Stomach (tissue), 8 donors: ENCODE measurements at regions not wholly inside any gene's neighbourhood (a gene's known extent, or its start where the extent isn't known, plus 50 kb on each side); places are given as distances from the start of the nearest gene placed in this dataset.
A peak's percentile ranks its signal among the peaks of the same experiment; 100 is the strongest.

Experiments used
- DNase-seq, 2 donors: peaks; one replicate each; pipeline versions ENCODE4 v3.0.0 to v3.0.0-alpha.2; 2013 to 2019
- H3K27ac ChIP-seq, 5 donors: fragments of 200-600 bp in 4 of 5; sonication (generic) in 4 of 5; one replicate each; pipeline ENCODE4 v1.5.1; 2013 to 2019; ENCODE audit warnings: mild to moderate bottlenecking in 1 of 5, moderate library complexity in 1 of 5
- H3K27me3 ChIP-seq, 3 donors: fragments of 200-600 bp; sonication (generic); one replicate each; pipeline ENCODE4 v1.5.1; 2017 to 2019; ENCODE audit warnings: mixed run types in 1 of 3
- H3K36me3 ChIP-seq, 4 donors: fragments of 200-600 bp; sonication (generic); 1 replicate in 3 of 4; 2 replicates in 1 of 4; pipeline ENCODE4 v1.5.1; 2016 to 2019
- H3K4me1 ChIP-seq, 4 donors: fragments of 200-600 bp; sonication (generic); one replicate each; pipeline ENCODE4 v1.5.1; 2016 to 2019
- H3K4me3 ChIP-seq, 4 donors: fragments of 200-600 bp; sonication (generic) in 3 of 4; one replicate each; pipeline ENCODE4 v1.5.1; 2016 to 2019; ENCODE audit warnings: mild to moderate bottlenecking in 1 of 4
- H3K9me3 ChIP-seq, 4 donors: fragments of 200-600 bp; sonication (generic); one replicate each; pipeline ENCODE4 v1.5.1; 2016 to 2019
- EP300 ChIP-seq: sonication (generic); formaldehyde crosslinking; IDR thresholded peaks from one replicate; pipeline ENCODE4 v1.6.1; 2017; ENCODE audit warnings: antibody characterized with exemption
- POLR2A ChIP-seq, 4 donors: fragments of 450-650 bp; IDR thresholded peaks; one replicate each; pipeline ENCODE4 v1.6.1; 2016; ENCODE audit warnings: antibody characterized with exemption in 4 of 4, control low read depth in 2 of 4, mild to moderate bottlenecking in 1 of 4, moderate library complexity in 1 of 4
- POLR2AphosphoS5 ChIP-seq, 3 donors: sonication (generic); formaldehyde crosslinking; IDR thresholded peaks; one replicate each; pipeline ENCODE4 v1.6.1; 2016; ENCODE audit warnings: antibody characterized with exemption in 3 of 3
- WGBS, 5 donors: extraction: QIAGEN DNeasy Blood & Tissue Kit in 3 of 5; methylation state at CpG; one replicate each; pipeline versions ENCODE4 v1.1.5 to v1.1.7; 2013 to 2018; 5-methylcytosine and 5-hydroxymethylcytosine counted together
- intact Hi-C: fragments of 100-400 bp; cut with DNase I; formaldehyde crosslinking; loops from one replicate; pipeline ENCODE4 v1.15.1; 2023; ENCODE audit warnings: low total_unique reads
- TF ChIP-seq, protein P1 (sequence below), 7 experiments: fragments of 450-650 bp in 4 of 7; fragments of 200-600 bp in 3 of 7; sonication (generic) in 3 of 7; IDR thresholded peaks; one replicate each; pipeline ENCODE4 v1.5.1; 2016 to 2019; ENCODE audit warnings: antibody characterized with exemption in 7 of 7, control low read depth in 2 of 7, mild to moderate bottlenecking in 1 of 7
- donor health status: healthy with polysubstance abuse.
- donor health status: Bipolar disorder and iron deficiency.
- donor health status: healthy.

GRCh38 chr10:130340816-130341215 lies 204.6 kb downstream of the GLRX3 start:
- WGBS, 5 donors: 47 to 55% (median 53%) methylated on average over 5 of the region's 5 CpGs
- Histone ChIP-seq H3K27me3 (peaks cover 0 to 13% (median 0%) of the 10 kb centered on the region in 3 donors), H3K36me3 (no peaks in the 10 kb centered on the region), H3K27ac (no peak overlapping the region), H3K4me3 (no peak overlapping the region), H3K4me1 (no peaks in the 10 kb centered on the region), H3K9me3 (no peaks in the 10 kb centered on the region)
- intact Hi-C loops: no loop called here
- no peak for TF ChIP-seq POLR2AphosphoS5 (IDR thresholded peaks at IDR 0.05)
- no peak for TF ChIP-seq POLR2A (IDR thresholded peaks at IDR 0.05)
- TF ChIP-seq, protein P1, sequence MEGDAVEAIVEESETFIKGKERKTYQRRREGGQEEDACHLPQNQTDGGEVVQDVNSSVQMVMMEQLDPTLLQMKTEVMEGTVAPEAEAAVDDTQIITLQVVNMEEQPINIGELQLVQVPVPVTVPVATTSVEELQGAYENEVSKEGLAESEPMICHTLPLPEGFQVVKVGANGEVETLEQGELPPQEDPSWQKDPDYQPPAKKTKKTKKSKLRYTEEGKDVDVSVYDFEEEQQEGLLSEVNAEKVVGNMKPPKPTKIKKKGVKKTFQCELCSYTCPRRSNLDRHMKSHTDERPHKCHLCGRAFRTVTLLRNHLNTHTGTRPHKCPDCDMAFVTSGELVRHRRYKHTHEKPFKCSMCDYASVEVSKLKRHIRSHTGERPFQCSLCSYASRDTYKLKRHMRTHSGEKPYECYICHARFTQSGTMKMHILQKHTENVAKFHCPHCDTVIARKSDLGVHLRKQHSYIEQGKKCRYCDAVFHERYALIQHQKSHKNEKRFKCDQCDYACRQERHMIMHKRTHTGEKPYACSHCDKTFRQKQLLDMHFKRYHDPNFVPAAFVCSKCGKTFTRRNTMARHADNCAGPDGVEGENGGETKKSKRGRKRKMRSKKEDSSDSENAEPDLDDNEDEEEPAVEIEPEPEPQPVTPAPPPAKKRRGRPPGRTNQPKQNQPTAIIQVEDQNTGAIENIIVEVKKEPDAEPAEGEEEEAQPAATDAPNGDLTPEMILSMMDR (IDR thresholded peaks at IDR 0.05): no peak
- DNase-seq: no peak

DNA sequence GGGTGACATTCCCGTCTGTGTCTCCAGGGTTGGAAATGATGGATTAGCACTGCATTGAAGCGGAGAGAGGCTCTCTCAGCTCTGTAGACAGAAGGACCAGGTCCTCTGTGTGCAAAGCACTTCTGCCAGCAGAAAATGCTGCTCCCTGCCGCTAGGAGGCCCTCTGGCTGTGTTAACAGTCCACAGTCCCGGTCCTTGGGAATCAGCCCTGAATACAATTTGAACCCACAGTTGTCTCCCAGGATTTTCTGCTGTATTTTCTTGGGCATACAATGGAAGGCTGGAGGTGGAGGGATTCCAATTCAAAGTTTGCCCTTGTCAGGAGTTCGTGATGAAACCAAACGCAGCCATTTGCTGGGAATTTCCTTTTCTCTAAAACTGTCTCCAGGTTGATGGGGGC lies 205.2 kb downstream of the GLRX3 start:
- WGBS, 5 donors: 17 to 24% (median 20%) methylated on average over 6 of the region's 6 CpGs

GRCh38 chr10:130345728-130346127 lies 209.5 kb downstream of the GLRX3 start:
- intact Hi-C loops: no loop called here
- 11 to 20% (median 13%) methylated on average over 1 of the region's 1 CpG for WGBS, 5 donors
- peaks cover 0 to 4% (median 0%) of the 10 kb centered on the region in 3 donors for H3K27me3 ChIP-seq
- no peak overlapping the region for H3K27ac ChIP-seq
- no peak overlapping the region for H3K4me3 ChIP-seq
- no peaks in the 10 kb centered on the region for H3K4me1 ChIP-seq
- DNase-seq: no peak
- peaks cover 0 to 14% (median 7%) of the 10 kb centered on the region in 4 donors for H3K9me3 ChIP-seq
- no peaks in the 10 kb centered on the region for H3K36me3 ChIP-seq
- no peak for TF ChIP-seq POLR2AphosphoS5 (IDR thresholded peaks at IDR 0.05)
- TF ChIP-seq, protein P1 (IDR thresholded peaks at IDR 0.05): no peak
- TF ChIP-seq EP300: no peak
- no peak for TF ChIP-seq POLR2A (IDR thresholded peaks at IDR 0.05)

More for the DNA sequence above, 205.2 kb downstream of the GLRX3 start:
- TF ChIP-seq, protein P1 (IDR thresholded peaks at IDR 0.05): no peak
- no peak for TF ChIP-seq POLR2AphosphoS5 (IDR thresholded peaks at IDR 0.05)
- no peak for TF ChIP-seq EP300
- TF ChIP-seq POLR2A (IDR thresholded peaks at IDR 0.05): no peak
- Histone ChIP-seq H3K27me3 (peaks cover 0 to 13% (median 0%) of the 10 kb centered on the region in 3 donors), H3K4me3 (no peak overlapping the region), H3K36me3 (no peaks in the 10 kb centered on the region), H3K9me3 (no peaks in the 10 kb centered on the region), H3K27ac (no peak overlapping the region), H3K4me1 (no peaks in the 10 kb centered on the region)
- intact Hi-C loops: no loop called here
- DNase-seq: peak in 1 of 2 donors; percentile 40

GRCh38 chr10:130350996-130351395 lies 214.8 kb downstream of the GLRX3 start:
- peaks cover 0 to 13% (median 0%) of the 10 kb centered on the region in 3 donors for H3K27me3 ChIP-seq
- WGBS, 5 donors: 44 to 85% (median 81%) methylated on average over 2 to 3 of the region's 3 CpGs
- no peak overlapping the region for H3K4me3 ChIP-seq
- TF ChIP-seq POLR2AphosphoS5 (IDR thresholded peaks at IDR 0.05) (no peak), EP300 (no peak), POLR2A (IDR thresholded peaks at IDR 0.05) (no peak)
- TF ChIP-seq, protein P1 (IDR thresholded peaks at IDR 0.05): no peak
- H3K4me1 ChIP-seq: no peaks in the 10 kb centered on the region
- intact Hi-C loops: no loop called here
- H3K9me3 ChIP-seq: peaks cover 0 to 16% (median 7%) of the 10 kb centered on the region in 4 donors
- DNase-seq: no peak
- no peak overlapping the region for H3K27ac ChIP-seq
- no peaks in the 10 kb centered on the region for H3K36me3 ChIP-seq
